CD14-positive monocyte (primary cell): ENCODE measurements at regions not wholly inside any gene's neighbourhood (a gene's known extent, or its start where the extent isn't known, plus 50 kb on each side); places are given as distances from the start of the nearest gene placed in this dataset.
A peak's percentile ranks its signal among the peaks of the same experiment; 100 is the strongest.

Experiments used
- DNase-seq, 3 donors: peaks; one replicate each; pipeline ENCODE4 v3.0.0-alpha.2; 2011 to 2022
- H2AFZ ChIP-seq: 2 replicates; pipeline ENCODE4 v1.6.0; 2012; ENCODE audit warnings: mild to moderate bottlenecking, low read depth, low read length, inconsistent platforms; ENCODE audit not compliant: insufficient read depth, poor library complexity, severe bottlenecking
- H3K27ac ChIP-seq, 2 donors: 1 replicate in 1 of 2; 2 replicates in 1 of 2; pipeline ENCODE4 v1.5.1; 2012 to 2013; ENCODE audit warnings: low read length in 2 of 2, control low read depth in 1 of 2, inconsistent platforms in 1 of 2, low read depth in 1 of 2, mild to moderate bottlenecking in 1 of 2
- H3K27me3 ChIP-seq, 2 donors: one replicate each; pipeline versions ENCODE4 v1.6.0 to v1.6.1; 2011 to 2013; ENCODE audit warnings: low read length in 2 of 2; ENCODE audit not compliant: control insufficient read depth in 2 of 2, insufficient read depth in 2 of 2
- H3K36me3 ChIP-seq, 2 donors: replicated peaks in 1 of 2; 1 replicate in 1 of 2; 2 replicates in 1 of 2; pipeline versions ENCODE4 v1.5.1 to v1.6.1; 2012 to 2013; ENCODE audit warnings: low read length in 2 of 2, control low read depth in 1 of 2, inconsistent platforms in 1 of 2, mild to moderate bottlenecking in 1 of 2; ENCODE audit not compliant: insufficient read depth in 2 of 2, control insufficient read depth in 1 of 2
- H3K4me1 ChIP-seq, 2 donors: 1 replicate in 1 of 2; 2 replicates in 1 of 2; pipeline versions ENCODE4 v1.5.1 to v1.6.1; 2012 to 2013; ENCODE audit warnings: low read length in 2 of 2, control low read depth in 1 of 2, inconsistent platforms in 1 of 2, mild to moderate bottlenecking in 1 of 2, moderate library complexity in 1 of 2; ENCODE audit not compliant: insufficient read depth in 2 of 2, control insufficient read depth in 1 of 2
- H3K4me2 ChIP-seq: replicated peaks from 2 replicates; pipeline ENCODE3; 2012; ENCODE audit warnings: low read length, moderate library complexity, mild to moderate bottlenecking; ENCODE audit not compliant: poor library complexity, severe bottlenecking; ENCODE audit errors: extremely low read depth
- H3K4me3 ChIP-seq, 3 experiments: fragments of 200-600 bp in 1 of 3; sonication (generic) in 1 of 3; replicated peaks in 1 of 3; 1 replicate in 2 of 3; 2 replicates in 1 of 3; pipeline ENCODE4 v1.5.1; 2011 to 2013; ENCODE audit warnings: low read length in 3 of 3, mild to moderate bottlenecking in 3 of 3, control low read depth in 2 of 3, low read depth in 2 of 3, inconsistent platforms in 1 of 3, moderate library complexity in 1 of 3
- H3K79me2 ChIP-seq: 2 replicates; pipeline ENCODE4 v1.6.0; 2012; ENCODE audit warnings: mild to moderate bottlenecking, control low read depth, inconsistent platforms, low read length, moderate library complexity; ENCODE audit not compliant: insufficient read depth
- H3K9ac ChIP-seq: 2 replicates; pipeline ENCODE4 v1.6.0; 2017; ENCODE audit warnings: low read length, mild to moderate bottlenecking; ENCODE audit not compliant: insufficient read depth, poor library complexity, severe bottlenecking
- H3K9me3 ChIP-seq, 2 donors: replicated peaks in 1 of 2; 1 replicate in 1 of 2; 2 replicates in 1 of 2; pipeline versions ENCODE4 v1.5.1 to v1.6.1; 2012 to 2013; ENCODE audit warnings: low read length in 2 of 2, control low read depth in 1 of 2; ENCODE audit not compliant: control insufficient read depth in 1 of 2, insufficient read depth in 1 of 2
- H4K20me1 ChIP-seq: 2 replicates; pipeline ENCODE4 v1.6.0; 2012; ENCODE audit warnings: mild to moderate bottlenecking, low read length, control low read depth, moderate library complexity; ENCODE audit not compliant: insufficient read depth
- H3K27ac Mint-ChIP-seq, 7 donors: one replicate each; pipeline ENCODE4 v1.8.0; 2020; ENCODE audit warnings: mild to moderate bottlenecking in 7 of 7, mixed read lengths in 7 of 7, moderate library complexity in 6 of 7, inconsistent platforms in 2 of 7
- H3K27me3 Mint-ChIP-seq, 3 donors: one replicate each; pipeline ENCODE4 v1.8.0; 2021 to 2022; ENCODE audit warnings: low read depth in 3 of 3, mild to moderate bottlenecking in 3 of 3, mixed read lengths in 3 of 3, moderate library complexity in 3 of 3, inconsistent platforms in 1 of 3
- H3K36me3 Mint-ChIP-seq, 2 donors: one replicate each; pipeline ENCODE4 v1.8.0; 2020; ENCODE audit warnings: mixed read lengths in 2 of 2, inconsistent platforms in 1 of 2, mild to moderate bottlenecking in 1 of 2
- H3K4me1 Mint-ChIP-seq: one replicate; pipeline ENCODE4 v1.8.0; 2020; ENCODE audit warnings: mild to moderate bottlenecking, mixed read lengths
- H3K4me3 Mint-ChIP-seq, 2 donors: one replicate each; pipeline ENCODE4 v1.8.0; 2020; ENCODE audit warnings: mild to moderate bottlenecking in 2 of 2, mixed read lengths in 2 of 2, moderate library complexity in 1 of 2
- H3K9me3 Mint-ChIP-seq, 7 donors: one replicate each; pipeline ENCODE4 v1.8.0; 2020 to 2022; ENCODE audit warnings: mixed read lengths in 7 of 7, mild to moderate bottlenecking in 6 of 7, moderate library complexity in 6 of 7, inconsistent platforms in 2 of 7
- WGBS: methylation state at CpG from one replicate; pipeline ENCODE4 v1.1.5; 2013; ENCODE audit warnings: missing lambda C conversion rate; ENCODE audit not compliant: insufficient coverage; 5-methylcytosine and 5-hydroxymethylcytosine counted together
- intact Hi-C, 2 donors: fragments of 100-400 bp; cut with micrococcal nuclease; formaldehyde crosslinking; loops; one replicate each; pipeline versions ENCODE4 v1.15.0 to v1.15.1; 2023
- TF ChIP-seq, protein P1 (sequence below): fragments of 200-600 bp; IDR thresholded peaks from one replicate; pipeline ENCODE4 v1.8.0; 2022; ENCODE audit warnings: antibody characterized with exemption, mild to moderate bottlenecking

DNA sequence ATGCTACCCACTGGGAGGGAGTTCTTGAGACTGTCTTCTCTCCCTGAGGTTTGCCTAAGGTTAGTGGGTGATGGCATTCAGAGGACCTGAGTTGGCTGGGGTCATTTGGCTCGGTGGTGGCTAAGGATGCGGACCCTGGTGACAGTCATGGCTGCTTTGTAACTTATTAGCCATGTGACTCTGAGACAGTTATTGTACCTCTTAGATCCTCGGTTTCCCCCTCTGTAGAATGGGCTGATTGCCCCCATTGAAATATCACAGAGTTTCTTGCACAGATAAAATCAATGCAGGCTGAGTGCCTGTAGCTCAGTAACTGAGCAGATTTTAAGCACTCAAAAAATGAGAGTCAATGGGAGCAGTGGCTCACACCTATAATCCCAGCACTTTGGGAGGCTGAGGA, 96.7 kb upstream of the MED13L start:
- TF ChIP-seq, protein P1, sequence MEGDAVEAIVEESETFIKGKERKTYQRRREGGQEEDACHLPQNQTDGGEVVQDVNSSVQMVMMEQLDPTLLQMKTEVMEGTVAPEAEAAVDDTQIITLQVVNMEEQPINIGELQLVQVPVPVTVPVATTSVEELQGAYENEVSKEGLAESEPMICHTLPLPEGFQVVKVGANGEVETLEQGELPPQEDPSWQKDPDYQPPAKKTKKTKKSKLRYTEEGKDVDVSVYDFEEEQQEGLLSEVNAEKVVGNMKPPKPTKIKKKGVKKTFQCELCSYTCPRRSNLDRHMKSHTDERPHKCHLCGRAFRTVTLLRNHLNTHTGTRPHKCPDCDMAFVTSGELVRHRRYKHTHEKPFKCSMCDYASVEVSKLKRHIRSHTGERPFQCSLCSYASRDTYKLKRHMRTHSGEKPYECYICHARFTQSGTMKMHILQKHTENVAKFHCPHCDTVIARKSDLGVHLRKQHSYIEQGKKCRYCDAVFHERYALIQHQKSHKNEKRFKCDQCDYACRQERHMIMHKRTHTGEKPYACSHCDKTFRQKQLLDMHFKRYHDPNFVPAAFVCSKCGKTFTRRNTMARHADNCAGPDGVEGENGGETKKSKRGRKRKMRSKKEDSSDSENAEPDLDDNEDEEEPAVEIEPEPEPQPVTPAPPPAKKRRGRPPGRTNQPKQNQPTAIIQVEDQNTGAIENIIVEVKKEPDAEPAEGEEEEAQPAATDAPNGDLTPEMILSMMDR: no peak

DNA sequence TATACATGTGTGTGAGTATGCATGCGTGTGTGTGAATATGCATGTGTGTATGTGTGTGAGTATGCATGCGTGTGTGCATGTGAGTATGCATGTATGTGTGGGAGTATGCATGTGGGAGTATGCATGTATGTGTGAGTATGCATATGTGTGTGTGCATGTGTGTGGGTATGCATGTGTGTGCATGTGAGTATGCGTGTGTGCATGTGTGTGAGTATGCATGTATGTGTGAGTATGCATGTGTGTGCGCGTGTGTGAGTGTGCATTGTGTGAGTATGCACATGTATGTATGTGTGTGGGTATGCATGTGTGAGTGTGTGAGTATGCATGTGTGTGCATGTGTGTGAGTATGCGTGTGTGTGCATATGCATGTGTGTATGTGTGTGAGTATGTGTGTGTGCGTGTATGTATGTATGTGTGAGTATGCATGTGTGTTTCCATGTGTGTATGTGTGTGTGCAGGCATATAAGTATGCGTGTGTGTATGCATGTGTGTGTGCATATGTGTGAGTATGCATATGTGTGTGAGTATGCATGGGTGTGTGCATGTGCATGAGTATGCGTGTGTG, 97.9 kb upstream of the MED13L start:
- Mint-ChIP-seq H3K36me3 (no peaks in the 10 kb centered on the region), H3K27ac (peak overlapping the region in 1 of 7 donors; percentile 75), H3K4me3 (no peak overlapping the region), H3K4me1 (peaks cover 13% of the 10 kb centered on the region), H3K27me3 (peaks cover 0 to 6% (median 1%) of the 10 kb centered on the region in 3 donors), H3K9me3 (peaks cover 0 to 7% (median 0%) of the 10 kb centered on the region in 7 donors)
- intact Hi-C loops: no loop called here
- H3K9me3 ChIP-seq: no peaks in the 10 kb centered on the region
- peaks cover 9 to 10% of the 10 kb centered on the region in 2 donors for H3K4me1 ChIP-seq
- DNase-seq: no peak
- no peaks in the 10 kb centered on the region for H3K79me2 ChIP-seq
- H3K27me3 ChIP-seq: no peaks in the 10 kb centered on the region
- no peaks in the 10 kb centered on the region for H4K20me1 ChIP-seq
- no peak overlapping the region for H3K27ac ChIP-seq
- TF ChIP-seq, protein P1: no peak
- H3K4me3 ChIP-seq: no peak overlapping the region
- H3K9ac ChIP-seq: no peak overlapping the region
- no peaks in the 10 kb centered on the region for H3K36me3 ChIP-seq
- 77% methylated on average over 9 of the region's 9 CpGs for WGBS
- H3K4me2 ChIP-seq: no peak overlapping the region
- no peak overlapping the region for H2AFZ ChIP-seq

More for the DNA sequence above, 96.7 kb upstream of the MED13L start:
- peaks cover 1 to 3% (median 1%) of the 10 kb centered on the region in 3 donors for H3K27me3 Mint-ChIP-seq
- Histone ChIP-seq H4K20me1 (no peaks in the 10 kb centered on the region), H2AFZ (no peak overlapping the region), H3K4me2 (no peak overlapping the region), H3K27me3 (no peaks in the 10 kb centered on the region), H3K4me1 (peaks cover 0 to under 1% of the 10 kb centered on the region in 2 donors), H3K27ac (no peak overlapping the region), H3K9me3 (no peaks in the 10 kb centered on the region), H3K9ac (no peak overlapping the region), H3K4me3 (no peak overlapping the region), H3K36me3 (no peaks in the 10 kb centered on the region), H3K79me2 (no peaks in the 10 kb centered on the region)
- peaks cover 3% of the 10 kb centered on the region for H3K4me1 Mint-ChIP-seq
- H3K4me3 Mint-ChIP-seq: no peak overlapping the region
- H3K36me3 Mint-ChIP-seq: no peaks in the 10 kb centered on the region
- DNase-seq: no peak
- H3K9me3 Mint-ChIP-seq: peaks cover 0 to 8% (median 0%) of the 10 kb centered on the region in 7 donors
- H3K27ac Mint-ChIP-seq: no peak overlapping the region
- intact Hi-C loops: no loop called here
- no CpG with 5 or more reads among the region's 3 CpGs for WGBS
